Fibroblast of peridontal ligament (primary cell): ENCODE measurements at regions not wholly inside any gene's neighbourhood (a gene's known extent, or its start where the extent isn't known, plus 50 kb on each side); places are given as distances from the start of the nearest gene placed in this dataset.

Experiments used
- DNase-seq: peaks from one replicate; pipeline ENCODE4 v3.0.0-alpha.2; 2010; ENCODE audit errors: extremely low read depth

DNA sequence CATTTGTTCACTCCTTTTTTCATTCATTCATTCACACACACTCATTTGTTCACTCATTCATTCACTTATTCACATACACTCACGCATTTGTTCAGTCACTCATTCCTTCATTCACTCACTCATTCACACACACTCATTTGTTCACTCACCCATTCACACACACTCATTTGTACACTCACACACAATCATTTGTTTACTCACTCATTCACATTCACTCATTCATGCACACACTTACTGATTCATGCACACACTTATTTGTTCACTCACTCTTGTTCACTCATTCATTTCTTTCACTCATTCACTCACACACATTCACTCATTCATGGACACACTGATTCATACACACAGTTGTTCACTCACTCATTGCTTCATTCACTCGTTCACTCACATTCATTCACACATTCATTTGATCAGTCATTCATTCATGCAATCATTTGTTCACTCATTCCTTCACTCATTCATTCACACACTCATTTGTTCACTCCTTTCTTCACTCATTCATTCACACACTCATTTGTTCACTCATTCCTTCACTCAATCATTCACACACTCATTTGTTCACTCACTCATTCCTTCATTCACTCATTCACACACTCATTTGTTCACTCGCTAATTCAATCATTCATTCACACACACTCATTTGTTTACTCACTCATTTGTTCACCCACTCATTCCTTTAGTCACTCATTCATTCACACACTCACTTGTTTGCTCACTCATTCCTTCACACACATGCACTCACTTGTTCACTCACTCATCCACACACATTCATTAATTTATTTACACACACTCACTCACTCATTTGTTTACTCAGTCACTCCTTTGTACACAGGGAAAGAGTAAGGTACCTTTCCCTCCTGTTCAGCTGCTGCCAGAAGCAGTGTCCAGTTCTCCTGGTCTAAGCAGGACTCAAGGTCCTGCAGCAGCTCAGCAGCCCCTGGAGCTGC, 50.7 kb upstream of the BHLHE23 start:
- DNase-seq, result peak; percentile 5

DNA sequence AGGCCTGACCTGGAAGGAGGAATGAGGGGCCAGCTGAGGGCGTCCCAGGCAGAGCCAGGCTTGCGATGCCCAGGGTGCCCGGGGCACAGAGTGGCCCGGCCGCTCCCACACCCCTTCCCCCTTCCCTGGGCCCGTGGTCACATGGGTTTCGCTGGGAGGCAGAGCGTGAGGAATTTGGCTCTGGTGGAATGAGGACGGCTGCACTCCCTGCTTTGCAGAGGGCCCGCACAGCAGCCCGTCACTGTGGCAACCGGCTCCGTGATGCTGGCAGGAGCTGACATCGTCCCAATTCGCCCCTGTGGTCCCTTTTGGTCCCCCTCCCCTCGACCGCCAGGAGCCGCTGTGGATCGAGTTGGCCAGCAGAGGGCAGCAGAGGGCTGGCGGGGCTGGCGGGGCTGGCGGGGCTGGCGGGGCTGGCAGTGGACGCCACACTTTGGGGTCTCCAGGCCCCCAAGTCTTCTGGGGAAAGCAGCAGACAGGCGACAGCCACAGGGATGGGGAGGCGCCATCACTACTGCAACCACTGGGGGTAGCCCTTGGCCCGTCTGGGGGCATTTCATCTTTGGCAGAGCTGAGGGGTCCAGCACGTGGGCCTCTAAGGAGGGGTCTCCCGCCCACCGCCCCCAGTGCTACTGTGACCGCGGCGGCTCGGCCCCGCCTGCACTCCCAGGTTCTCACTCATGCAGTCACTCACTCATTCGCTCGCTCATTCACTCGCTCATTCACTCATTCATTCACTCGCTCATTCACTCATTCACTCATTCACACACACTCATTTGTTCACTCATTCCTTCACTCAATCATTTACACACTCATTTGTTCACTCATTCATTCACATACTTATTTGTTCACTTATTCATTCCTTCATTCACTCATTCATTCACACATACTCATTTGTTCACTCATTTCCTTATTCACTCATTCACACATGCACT, 49.7 kb upstream of the BHLHE23 start:
- DNase-seq, result peak; percentile 7
